Fibroblast of lung (primary cell): ENCODE measurements at regions not wholly inside any gene's neighbourhood (a gene's known extent, or its start where the extent isn't known, plus 50 kb on each side); places are given as distances from the start of the nearest gene placed in this dataset.

Experiments used
- DNase-seq, 2 donors: peaks; one replicate each; pipeline versions ENCODE4 v3.0.0 to v3.0.0-alpha.2; 2010; ENCODE audit warnings: low read depth in 2 of 2
- H2AFZ ChIP-seq: 2 replicates; pipeline ENCODE4 v1.5.1; 2012; ENCODE audit warnings: low read length, control low read depth, inconsistent platforms
- H3K27ac ChIP-seq: 2 replicates; pipeline ENCODE4 v1.5.1; 2011; ENCODE audit warnings: low read length, control low read depth; ENCODE audit not compliant: insufficient read depth
- H3K27me3 ChIP-seq: 2 replicates; pipeline ENCODE4 v1.5.1; 2011; ENCODE audit warnings: mild to moderate bottlenecking, low read length; ENCODE audit not compliant: control insufficient read depth, insufficient read depth
- H3K36me3 ChIP-seq: 2 replicates; pipeline ENCODE4 v1.5.1; 2011; ENCODE audit warnings: low read length; ENCODE audit not compliant: control insufficient read depth, insufficient read depth
- H3K4me1 ChIP-seq: 2 replicates; pipeline ENCODE4 v1.5.1; 2011; ENCODE audit warnings: low read length; ENCODE audit not compliant: control insufficient read depth, insufficient read depth; ENCODE audit errors: extremely low read depth
- H3K4me2 ChIP-seq: 2 replicates; pipeline ENCODE4 v1.5.1; 2011; ENCODE audit warnings: low read length, control low read depth; ENCODE audit not compliant: insufficient read depth; ENCODE audit errors: extremely low read depth
- H3K4me3 ChIP-seq, 4 experiments: fragments of 200-600 bp in 1 of 4; sonication (generic) in 1 of 4; replicated peaks in 1 of 4; 2 replicates each; pipeline ENCODE4 v1.5.1; 2011 to 2016; ENCODE audit warnings: low read length in 4 of 4, low read depth in 3 of 4, mild to moderate bottlenecking in 3 of 4, control low read depth in 2 of 4, inconsistent platforms in 1 of 4, mixed read lengths in 1 of 4; ENCODE audit not compliant: insufficient read depth in 1 of 4; ENCODE audit errors: control extremely low read depth in 1 of 4
- H3K79me2 ChIP-seq: 2 replicates; pipeline ENCODE4 v1.5.1; 2012; ENCODE audit warnings: mild to moderate bottlenecking, low read length, inconsistent platforms; ENCODE audit not compliant: control insufficient read depth, insufficient read depth
- H3K9ac ChIP-seq: 2 replicates; pipeline ENCODE4 v1.5.1; 2011; ENCODE audit warnings: mild to moderate bottlenecking, low read length, control low read depth; ENCODE audit not compliant: insufficient read depth
- H3K9me3 ChIP-seq: 2 replicates; pipeline ENCODE4 v1.5.1; 2012; ENCODE audit warnings: low read depth, low read length; ENCODE audit not compliant: control insufficient read depth, insufficient read depth
- H4K20me1 ChIP-seq: 2 replicates; pipeline ENCODE4 v1.5.1; 2011; ENCODE audit warnings: low read length; ENCODE audit not compliant: control insufficient read depth, insufficient read depth; ENCODE audit errors: extremely low read depth
- EZH2 ChIP-seq: IDR thresholded peaks from 2 replicates; pipeline ENCODE4 v1.5.1; 2012; ENCODE audit warnings: low read length, control low read depth, mild to moderate bottlenecking; ENCODE audit errors: missing control alignments
- TF ChIP-seq, protein P1 (sequence below), 2 donors: IDR thresholded peaks in 1 of 2; conservative IDR thresholded peaks in 1 of 2; 1 replicate in 1 of 2; 2 replicates in 1 of 2; pipeline ENCODE4 v1.5.1; 2011 to 2012; ENCODE audit warnings: low read length in 2 of 2, control low read depth in 1 of 2, inconsistent platforms in 1 of 2, low read depth in 1 of 2, mild to moderate bottlenecking in 1 of 2

DNA sequence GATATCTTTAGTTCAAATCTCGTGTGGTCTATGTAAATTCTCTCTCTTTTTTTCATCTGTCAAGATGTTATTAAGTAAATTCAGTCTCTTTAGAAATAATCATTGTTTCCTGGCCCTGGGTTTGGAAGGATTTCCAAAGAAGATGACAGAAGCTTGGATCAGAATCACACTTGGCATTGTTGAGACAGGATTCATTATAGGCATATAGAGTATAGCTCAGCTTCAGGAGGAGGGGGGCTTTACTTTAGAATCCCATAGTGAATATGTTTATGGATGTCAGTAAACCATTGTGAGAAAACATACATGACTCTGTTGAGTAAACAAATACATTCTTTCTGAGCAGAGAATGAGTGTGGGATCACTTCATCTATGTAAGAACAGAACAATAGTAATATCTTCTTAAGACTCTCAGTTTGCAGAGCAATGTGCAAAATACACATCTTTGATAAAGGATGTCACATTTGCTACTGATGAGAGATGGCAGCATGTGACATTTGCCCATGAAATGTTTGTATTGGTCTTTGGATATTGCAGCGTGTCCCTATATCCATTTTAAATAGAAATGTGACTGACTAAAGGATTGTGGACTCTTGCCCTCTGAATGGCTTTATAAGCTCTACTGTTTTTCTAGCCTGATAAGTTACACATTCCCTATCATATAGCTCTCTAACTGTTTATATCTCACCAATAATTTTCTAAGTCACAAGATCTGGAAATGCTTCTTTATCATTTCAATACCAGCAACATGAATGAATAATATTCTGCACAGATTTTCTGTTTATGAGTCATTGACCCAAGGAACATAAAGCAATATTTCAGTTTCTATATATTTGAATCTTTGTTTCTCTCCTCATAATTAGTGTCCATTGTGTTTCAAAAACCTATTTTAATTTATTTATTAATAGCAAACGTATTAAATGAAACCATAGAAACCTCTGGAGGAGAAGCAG lies 95.6 kb upstream of the THRB start:
- Histone ChIP-seq H3K27ac (no peak overlapping the region), H2AFZ (no peak overlapping the region), H3K27me3 (peaks cover 2% of the 10 kb centered on the region), H3K36me3 (no peaks in the 10 kb centered on the region), H3K4me1 (no peaks in the 10 kb centered on the region), H3K4me3 (no peak overlapping the region), H3K4me2 (no peak overlapping the region), H4K20me1 (no peaks in the 10 kb centered on the region), H3K9me3 (no peaks in the 10 kb centered on the region), H3K9ac (no peak overlapping the region), H3K79me2 (no peaks in the 10 kb centered on the region)
- DNase-seq = peak in 1 of 2 donors; percentile 25
- TF ChIP-seq, protein P1, sequence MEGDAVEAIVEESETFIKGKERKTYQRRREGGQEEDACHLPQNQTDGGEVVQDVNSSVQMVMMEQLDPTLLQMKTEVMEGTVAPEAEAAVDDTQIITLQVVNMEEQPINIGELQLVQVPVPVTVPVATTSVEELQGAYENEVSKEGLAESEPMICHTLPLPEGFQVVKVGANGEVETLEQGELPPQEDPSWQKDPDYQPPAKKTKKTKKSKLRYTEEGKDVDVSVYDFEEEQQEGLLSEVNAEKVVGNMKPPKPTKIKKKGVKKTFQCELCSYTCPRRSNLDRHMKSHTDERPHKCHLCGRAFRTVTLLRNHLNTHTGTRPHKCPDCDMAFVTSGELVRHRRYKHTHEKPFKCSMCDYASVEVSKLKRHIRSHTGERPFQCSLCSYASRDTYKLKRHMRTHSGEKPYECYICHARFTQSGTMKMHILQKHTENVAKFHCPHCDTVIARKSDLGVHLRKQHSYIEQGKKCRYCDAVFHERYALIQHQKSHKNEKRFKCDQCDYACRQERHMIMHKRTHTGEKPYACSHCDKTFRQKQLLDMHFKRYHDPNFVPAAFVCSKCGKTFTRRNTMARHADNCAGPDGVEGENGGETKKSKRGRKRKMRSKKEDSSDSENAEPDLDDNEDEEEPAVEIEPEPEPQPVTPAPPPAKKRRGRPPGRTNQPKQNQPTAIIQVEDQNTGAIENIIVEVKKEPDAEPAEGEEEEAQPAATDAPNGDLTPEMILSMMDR (conservative IDR thresholded peaks at IDR 0.05 in 1 of 2, IDR thresholded peaks at IDR 0.05 in 1 of 2; ENCODE audit: low read depth in 1 of 2, low read length in 2 of 2) = no peak
- TF ChIP-seq EZH2 = no peak

DNA sequence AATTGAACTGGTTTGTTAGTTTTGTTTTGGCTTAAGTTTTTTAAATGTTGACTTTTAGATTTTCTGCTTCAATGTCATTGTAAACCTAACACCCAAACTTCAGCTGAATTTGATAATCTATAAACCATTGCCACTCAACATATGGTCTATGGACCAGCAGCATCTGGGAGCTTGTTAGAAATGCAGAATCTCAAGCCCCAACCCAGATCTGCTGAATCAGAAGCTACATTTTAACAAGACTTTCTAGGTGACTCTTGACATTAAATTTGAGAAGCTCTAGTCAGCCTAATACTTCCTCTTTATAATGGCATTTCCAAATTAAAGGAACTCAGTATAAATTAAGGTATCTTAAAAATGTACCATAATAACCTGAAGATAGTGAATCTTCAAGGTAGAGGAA lies 96.5 kb upstream of the THRB start:
- no peak overlapping the region for H3K27ac ChIP-seq
- TF ChIP-seq EZH2 = no peak
- TF ChIP-seq, protein P1 (conservative IDR thresholded peaks at IDR 0.05 in 1 of 2, IDR thresholded peaks at IDR 0.05 in 1 of 2; ENCODE audit: low read depth in 1 of 2, low read length in 2 of 2) = no peak
- no peaks in the 10 kb centered on the region for H3K9me3 ChIP-seq
- H3K79me2 ChIP-seq = no peaks in the 10 kb centered on the region
- peaks cover 2% of the 10 kb centered on the region for H3K27me3 ChIP-seq
- no peak overlapping the region for H2AFZ ChIP-seq
- no peak overlapping the region for H3K9ac ChIP-seq
- DNase-seq = no peak
- no peak overlapping the region for H3K4me3 ChIP-seq
- no peaks in the 10 kb centered on the region for H3K36me3 ChIP-seq
- no peaks in the 10 kb centered on the region for H3K4me1 ChIP-seq
- no peak overlapping the region for H3K4me2 ChIP-seq
- H4K20me1 ChIP-seq = no peaks in the 10 kb centered on the region

DNA sequence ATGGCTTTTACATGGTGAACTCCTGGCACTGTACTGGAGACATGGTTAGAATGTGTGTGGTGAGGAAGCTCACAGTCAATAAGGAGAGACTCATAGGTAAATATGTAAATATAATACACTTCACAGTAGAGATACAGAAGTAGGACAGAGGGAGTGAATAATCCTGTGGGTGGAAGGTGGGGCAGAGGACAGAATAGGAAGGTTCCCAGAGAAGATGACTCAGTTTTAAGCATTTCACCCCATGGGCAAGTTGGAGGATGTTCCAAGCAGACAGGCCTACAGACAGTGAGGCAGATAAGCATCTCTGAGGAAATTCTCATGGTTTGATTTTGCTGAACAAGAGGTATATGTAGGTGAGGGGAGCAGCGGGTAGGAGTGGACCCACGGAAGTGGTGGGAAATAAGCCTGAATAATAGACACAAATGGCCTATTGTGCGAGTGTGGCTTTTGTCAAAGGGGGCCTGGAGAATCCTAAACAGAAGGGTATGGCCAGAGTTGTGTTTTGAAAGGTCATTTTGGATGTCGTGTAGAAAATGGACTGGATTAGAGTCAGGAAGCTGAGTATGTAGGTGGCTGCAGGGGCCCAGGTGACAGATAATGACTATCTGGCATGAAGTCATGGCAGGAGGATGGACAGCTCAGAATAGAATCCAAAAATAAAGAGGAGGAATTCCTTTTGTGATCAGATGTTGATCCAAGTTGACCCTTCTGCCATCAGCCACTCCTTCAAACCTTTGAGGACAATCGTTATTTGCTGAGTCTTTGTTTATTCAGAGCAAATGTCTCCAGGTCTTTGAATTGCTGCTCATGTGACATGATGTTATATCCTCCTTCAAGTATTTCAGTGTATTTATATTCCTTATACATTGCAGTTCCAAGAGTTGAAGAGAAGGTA lies 97.3 kb upstream of the THRB start:
- H3K79me2 ChIP-seq = no peaks in the 10 kb centered on the region
- H3K4me2 ChIP-seq = no peak overlapping the region
- H3K27ac ChIP-seq = no peak overlapping the region
- H2AFZ ChIP-seq = no peak overlapping the region
- no peaks in the 10 kb centered on the region for H3K4me1 ChIP-seq
- no peak overlapping the region for H3K4me3 ChIP-seq
- no peak overlapping the region for H3K9ac ChIP-seq
- H4K20me1 ChIP-seq = no peaks in the 10 kb centered on the region
- no peaks in the 10 kb centered on the region for H3K9me3 ChIP-seq
- TF ChIP-seq, protein P1 (conservative IDR thresholded peaks at IDR 0.05 in 1 of 2, IDR thresholded peaks at IDR 0.05 in 1 of 2; ENCODE audit: low read depth in 1 of 2, low read length in 2 of 2) = no peak
- no peak for TF ChIP-seq EZH2
- DNase-seq = peak; percentile 17 to 52
- no peaks in the 10 kb centered on the region for H3K36me3 ChIP-seq
- no peaks in the 10 kb centered on the region for H3K27me3 ChIP-seq
